HL-60 (cell line): ENCODE measurements at regions not wholly inside any gene's neighbourhood (a gene's known extent, or its start where the extent isn't known, plus 50 kb on each side); places are given as distances from the start of the nearest gene placed in this dataset.

ENCODE experiments used
- POLR2AphosphoS5 ChIP-seq: IDR thresholded peaks from 2 replicates; pipeline ENCODE4 v1.6.1; 2012; ENCODE audit warnings: low read depth
- TF ChIP-seq, protein P1 (sequence below): IDR thresholded peaks from one replicate; pipeline ENCODE4 v1.5.1; 2011; ENCODE audit warnings: low read length, control low read depth, inconsistent platforms; ENCODE audit not compliant: insufficient read depth

- TF ChIP-seq, protein P1, sequence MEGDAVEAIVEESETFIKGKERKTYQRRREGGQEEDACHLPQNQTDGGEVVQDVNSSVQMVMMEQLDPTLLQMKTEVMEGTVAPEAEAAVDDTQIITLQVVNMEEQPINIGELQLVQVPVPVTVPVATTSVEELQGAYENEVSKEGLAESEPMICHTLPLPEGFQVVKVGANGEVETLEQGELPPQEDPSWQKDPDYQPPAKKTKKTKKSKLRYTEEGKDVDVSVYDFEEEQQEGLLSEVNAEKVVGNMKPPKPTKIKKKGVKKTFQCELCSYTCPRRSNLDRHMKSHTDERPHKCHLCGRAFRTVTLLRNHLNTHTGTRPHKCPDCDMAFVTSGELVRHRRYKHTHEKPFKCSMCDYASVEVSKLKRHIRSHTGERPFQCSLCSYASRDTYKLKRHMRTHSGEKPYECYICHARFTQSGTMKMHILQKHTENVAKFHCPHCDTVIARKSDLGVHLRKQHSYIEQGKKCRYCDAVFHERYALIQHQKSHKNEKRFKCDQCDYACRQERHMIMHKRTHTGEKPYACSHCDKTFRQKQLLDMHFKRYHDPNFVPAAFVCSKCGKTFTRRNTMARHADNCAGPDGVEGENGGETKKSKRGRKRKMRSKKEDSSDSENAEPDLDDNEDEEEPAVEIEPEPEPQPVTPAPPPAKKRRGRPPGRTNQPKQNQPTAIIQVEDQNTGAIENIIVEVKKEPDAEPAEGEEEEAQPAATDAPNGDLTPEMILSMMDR = no peak
- no peak for TF ChIP-seq POLR2AphosphoS5
Observed at GRCh38 chr15:29589416-29589815, 232.9 kb downstream of the TJP1 start.
